Fibroblast of lung (primary cell): ENCODE measurements at regions not wholly inside any gene's neighbourhood (a gene's known extent, or its start where the extent isn't known, plus 50 kb on each side); places are given as distances from the start of the nearest gene placed in this dataset.
A peak's percentile ranks its signal among the peaks of the same experiment; 100 is the strongest.

ENCODE experiments used
- DNase-seq, 2 donors: peaks; one replicate each; pipeline versions ENCODE4 v3.0.0 to v3.0.0-alpha.2; 2010; ENCODE audit warnings: low read depth in 2 of 2
- H2AFZ ChIP-seq: 2 replicates; pipeline ENCODE4 v1.5.1; 2012; ENCODE audit warnings: low read length, control low read depth, inconsistent platforms
- H3K27ac ChIP-seq: 2 replicates; pipeline ENCODE4 v1.5.1; 2011; ENCODE audit warnings: low read length, control low read depth; ENCODE audit not compliant: insufficient read depth
- H3K27me3 ChIP-seq: 2 replicates; pipeline ENCODE4 v1.5.1; 2011; ENCODE audit warnings: mild to moderate bottlenecking, low read length; ENCODE audit not compliant: control insufficient read depth, insufficient read depth
- H3K36me3 ChIP-seq: 2 replicates; pipeline ENCODE4 v1.5.1; 2011; ENCODE audit warnings: low read length; ENCODE audit not compliant: control insufficient read depth, insufficient read depth
- H3K4me1 ChIP-seq: 2 replicates; pipeline ENCODE4 v1.5.1; 2011; ENCODE audit warnings: low read length; ENCODE audit not compliant: control insufficient read depth, insufficient read depth; ENCODE audit errors: extremely low read depth
- H3K4me2 ChIP-seq: 2 replicates; pipeline ENCODE4 v1.5.1; 2011; ENCODE audit warnings: low read length, control low read depth; ENCODE audit not compliant: insufficient read depth; ENCODE audit errors: extremely low read depth
- H3K4me3 ChIP-seq, 4 experiments: fragments of 200-600 bp in 1 of 4; sonication (generic) in 1 of 4; replicated peaks in 1 of 4; 2 replicates each; pipeline ENCODE4 v1.5.1; 2011 to 2016; ENCODE audit warnings: low read length in 4 of 4, low read depth in 3 of 4, mild to moderate bottlenecking in 3 of 4, control low read depth in 2 of 4, inconsistent platforms in 1 of 4, mixed read lengths in 1 of 4; ENCODE audit not compliant: insufficient read depth in 1 of 4; ENCODE audit errors: control extremely low read depth in 1 of 4
- H3K79me2 ChIP-seq: 2 replicates; pipeline ENCODE4 v1.5.1; 2012; ENCODE audit warnings: mild to moderate bottlenecking, low read length, inconsistent platforms; ENCODE audit not compliant: control insufficient read depth, insufficient read depth
- H3K9ac ChIP-seq: 2 replicates; pipeline ENCODE4 v1.5.1; 2011; ENCODE audit warnings: mild to moderate bottlenecking, low read length, control low read depth; ENCODE audit not compliant: insufficient read depth
- H3K9me3 ChIP-seq: 2 replicates; pipeline ENCODE4 v1.5.1; 2012; ENCODE audit warnings: low read depth, low read length; ENCODE audit not compliant: control insufficient read depth, insufficient read depth
- H4K20me1 ChIP-seq: 2 replicates; pipeline ENCODE4 v1.5.1; 2011; ENCODE audit warnings: low read length; ENCODE audit not compliant: control insufficient read depth, insufficient read depth; ENCODE audit errors: extremely low read depth
- EZH2 ChIP-seq: IDR thresholded peaks from 2 replicates; pipeline ENCODE4 v1.5.1; 2012; ENCODE audit warnings: low read length, control low read depth, mild to moderate bottlenecking; ENCODE audit errors: missing control alignments
- TF ChIP-seq, protein P1 (sequence below), 2 donors: IDR thresholded peaks in 1 of 2; conservative IDR thresholded peaks in 1 of 2; 1 replicate in 1 of 2; 2 replicates in 1 of 2; pipeline ENCODE4 v1.5.1; 2011 to 2012; ENCODE audit warnings: low read length in 2 of 2, control low read depth in 1 of 2, inconsistent platforms in 1 of 2, low read depth in 1 of 2, mild to moderate bottlenecking in 1 of 2

GRCh38 chr7:19304086-19304485, 158.9 kb upstream of the FERD3L start:
- no peak overlapping the region for H2AFZ ChIP-seq
- no peak overlapping the region for H3K9ac ChIP-seq
- no peaks in the 10 kb centered on the region for H4K20me1 ChIP-seq
- peak in 1 of 2 donors; percentile 34 for DNase-seq
- no peak overlapping the region for H3K4me2 ChIP-seq
- H3K27ac ChIP-seq = no peak overlapping the region
- H3K4me1 ChIP-seq = no peaks in the 10 kb centered on the region
- no peaks in the 10 kb centered on the region for H3K9me3 ChIP-seq
- H3K79me2 ChIP-seq = no peaks in the 10 kb centered on the region
- H3K36me3 ChIP-seq = no peaks in the 10 kb centered on the region
- TF ChIP-seq, protein P1, sequence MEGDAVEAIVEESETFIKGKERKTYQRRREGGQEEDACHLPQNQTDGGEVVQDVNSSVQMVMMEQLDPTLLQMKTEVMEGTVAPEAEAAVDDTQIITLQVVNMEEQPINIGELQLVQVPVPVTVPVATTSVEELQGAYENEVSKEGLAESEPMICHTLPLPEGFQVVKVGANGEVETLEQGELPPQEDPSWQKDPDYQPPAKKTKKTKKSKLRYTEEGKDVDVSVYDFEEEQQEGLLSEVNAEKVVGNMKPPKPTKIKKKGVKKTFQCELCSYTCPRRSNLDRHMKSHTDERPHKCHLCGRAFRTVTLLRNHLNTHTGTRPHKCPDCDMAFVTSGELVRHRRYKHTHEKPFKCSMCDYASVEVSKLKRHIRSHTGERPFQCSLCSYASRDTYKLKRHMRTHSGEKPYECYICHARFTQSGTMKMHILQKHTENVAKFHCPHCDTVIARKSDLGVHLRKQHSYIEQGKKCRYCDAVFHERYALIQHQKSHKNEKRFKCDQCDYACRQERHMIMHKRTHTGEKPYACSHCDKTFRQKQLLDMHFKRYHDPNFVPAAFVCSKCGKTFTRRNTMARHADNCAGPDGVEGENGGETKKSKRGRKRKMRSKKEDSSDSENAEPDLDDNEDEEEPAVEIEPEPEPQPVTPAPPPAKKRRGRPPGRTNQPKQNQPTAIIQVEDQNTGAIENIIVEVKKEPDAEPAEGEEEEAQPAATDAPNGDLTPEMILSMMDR (conservative IDR thresholded peaks at IDR 0.05 in 1 of 2, IDR thresholded peaks at IDR 0.05 in 1 of 2; ENCODE audit: low read depth in 1 of 2, low read length in 2 of 2) = no peak
- no peak for TF ChIP-seq EZH2
- no peak overlapping the region for H3K4me3 ChIP-seq
- H3K27me3 ChIP-seq = no peaks in the 10 kb centered on the region

- Histone ChIP-seq H3K36me3 (no peaks in the 10 kb centered on the region), H3K4me1 (no peaks in the 10 kb centered on the region), H3K27ac (no peak overlapping the region), H3K79me2 (no peaks in the 10 kb centered on the region), H3K27me3 (no peaks in the 10 kb centered on the region), H3K9me3 (no peaks in the 10 kb centered on the region), H2AFZ (no peak overlapping the region), H3K4me2 (no peak overlapping the region), H3K4me3 (no peak overlapping the region), H3K9ac (no peak overlapping the region), H4K20me1 (no peaks in the 10 kb centered on the region)
- no peak for TF ChIP-seq EZH2
- TF ChIP-seq, protein P1 (conservative IDR thresholded peaks at IDR 0.05 in 1 of 2, IDR thresholded peaks at IDR 0.05 in 1 of 2; ENCODE audit: low read depth in 1 of 2, low read length in 2 of 2) = no peak
- DNase-seq = no peak
Measured at GRCh38 chr7:19302731-19303130, 157.5 kb upstream of the FERD3L start.

DNA sequence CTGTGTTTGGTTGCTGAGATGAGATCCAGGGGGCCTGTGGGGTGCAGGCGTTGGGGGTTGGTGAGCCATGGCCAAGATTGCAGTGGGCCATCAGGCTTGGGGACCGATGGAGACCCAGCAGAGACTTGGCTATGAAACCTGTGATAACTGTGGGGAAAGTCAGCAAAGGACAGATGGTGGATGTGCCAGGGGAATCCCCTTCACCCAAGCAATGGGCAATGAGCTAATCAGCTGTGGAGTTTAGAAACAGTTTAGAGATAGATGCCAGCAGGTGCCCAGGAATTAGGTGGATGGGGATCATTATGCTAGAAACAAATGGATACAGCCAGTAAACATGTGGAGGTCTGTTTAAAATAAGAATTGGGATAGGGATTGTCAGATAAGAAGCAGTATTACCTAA, 151.4 kb upstream of the FERD3L start:
- Histone ChIP-seq H4K20me1 (no peaks in the 10 kb centered on the region), H3K9ac (no peak overlapping the region), H2AFZ (no peak overlapping the region), H3K27ac (no peak overlapping the region), H3K27me3 (no peaks in the 10 kb centered on the region), H3K4me2 (no peak overlapping the region), H3K79me2 (no peaks in the 10 kb centered on the region), H3K4me1 (no peaks in the 10 kb centered on the region), H3K9me3 (no peaks in the 10 kb centered on the region), H3K4me3 (no peak overlapping the region), H3K36me3 (no peaks in the 10 kb centered on the region)
- no peak for DNase-seq
- TF ChIP-seq EZH2 = no peak

DNA sequence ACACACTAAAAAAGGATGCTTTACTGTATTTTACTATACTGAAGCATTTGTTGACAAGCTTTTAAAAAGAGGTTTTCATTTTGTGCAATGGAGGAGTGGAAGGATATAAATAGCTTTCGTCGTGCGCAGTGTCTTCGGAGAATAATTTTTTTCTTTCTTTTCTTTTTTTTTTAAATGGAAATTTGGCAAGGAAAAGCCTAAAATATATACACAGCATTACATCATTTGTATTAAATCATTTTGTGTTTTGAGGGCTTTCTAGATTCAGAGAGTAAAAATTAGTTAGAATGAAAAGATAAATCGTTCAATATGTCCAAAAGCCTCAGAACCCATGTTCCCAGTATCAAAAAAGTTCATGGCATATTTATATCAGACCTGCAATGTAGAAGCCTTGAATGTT, 150.2 kb upstream of the FERD3L start:
- Histone ChIP-seq H3K4me2 (no peak overlapping the region), H3K4me3 (no peak overlapping the region), H3K4me1 (no peaks in the 10 kb centered on the region), H3K27ac (no peak overlapping the region), H3K9me3 (no peaks in the 10 kb centered on the region), H3K79me2 (no peaks in the 10 kb centered on the region), H3K36me3 (no peaks in the 10 kb centered on the region), H3K9ac (no peak overlapping the region), H3K27me3 (no peaks in the 10 kb centered on the region), H4K20me1 (no peaks in the 10 kb centered on the region), H2AFZ (no peak overlapping the region)
- DNase-seq = peak in 1 of 2 donors; percentile 13
- TF ChIP-seq, protein P1 (conservative IDR thresholded peaks at IDR 0.05 in 1 of 2, IDR thresholded peaks at IDR 0.05 in 1 of 2; ENCODE audit: low read depth in 1 of 2, low read length in 2 of 2) = no peak
- no peak for TF ChIP-seq EZH2
